ENCODE measurements at regions not wholly inside any gene's neighbourhood (a gene's known extent, or its start where the extent isn't known, plus 50 kb on each side); places are given as distances from the start of the nearest gene placed in this dataset.
"Not testable (repeated sequence)": the region's sequence is repeated elsewhere in the genome, so short reads cannot be mapped to it uniquely, and the experiment has no call there.

DNA sequence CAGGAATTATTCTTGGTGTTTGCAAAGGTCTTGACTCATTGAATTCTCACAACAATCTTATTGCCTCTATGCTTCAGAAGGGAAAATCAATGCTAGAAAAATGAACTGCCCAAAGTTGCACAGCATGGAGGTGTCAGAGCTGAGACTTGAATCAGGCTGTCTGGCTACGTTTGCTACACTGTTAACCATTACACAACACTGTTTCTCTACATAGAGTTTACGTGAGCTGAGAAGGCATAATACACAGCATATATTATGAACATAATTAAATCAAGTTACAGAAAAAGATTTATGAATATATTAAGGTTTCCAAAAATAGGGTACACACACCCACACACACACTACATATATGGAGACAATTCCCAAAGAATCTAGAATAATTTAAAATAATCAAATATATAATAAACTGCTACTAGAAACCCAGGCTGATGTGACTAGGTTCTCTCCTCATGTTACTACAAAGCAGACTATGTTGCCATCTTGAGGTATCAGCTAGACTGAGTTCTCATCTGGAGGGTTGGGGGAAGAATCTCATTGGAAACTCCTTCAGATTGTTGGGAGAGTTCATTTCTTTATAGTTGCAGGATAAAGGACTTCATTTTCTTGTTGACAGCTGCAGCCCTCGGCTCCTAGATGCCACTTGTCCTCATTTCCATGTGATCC lies 1270.5 kb downstream of the ARAP2 start:
- no peaks in the 10 kb centered on the region for H3K27me3 ChIP-seq (ENCODE audit: low read length)
- ChIA-PET POLR2A (ENCODE audit: unreplicated experiment) (no interaction called here), CTCF (no interaction called here)
- no peaks in the 10 kb centered on the region for H3K9me3 ChIP-seq (ENCODE audit: low read length)
- no peak overlapping the region for H3K9ac ChIP-seq (ENCODE audit: low read length)
- H4K20me1 ChIP-seq (ENCODE audit: low read length) = no peaks in the 10 kb centered on the region
- H3K27ac ChIP-seq (ENCODE audit: low read length) = no peak overlapping the region
- TF ChIP-seq EZH2phosphoT487 (IDR thresholded peaks at IDR 0.05; ENCODE audit: borderline replicate concordance, low read length) = no peak
- intact Hi-C loops (cut with micrococcal nuclease) = no loop called here
- ATAC-seq = no peak
- H3K4me3 ChIP-seq (ENCODE audit: low read length) = no peak overlapping the region
- no peaks in the 10 kb centered on the region for H3K79me2 ChIP-seq (ENCODE audit: low read length)
- H3F3A ChIP-seq (ENCODE audit: low read length, unreplicated experiment) = no peaks in the 10 kb centered on the region
- H3K4me1 ChIP-seq (ENCODE audit: insufficient read depth, low read length) = peaks cover 4% of the 10 kb centered on the region; the same call in 1 of the 2 replicates
- no peak overlapping the region for H2AFZ ChIP-seq (ENCODE audit: low read length)
- DNase-seq = no peak
- no peaks in the 10 kb centered on the region for H3K9me2 ChIP-seq (replicated peaks; ENCODE audit: low read length)
- H3K4me2 ChIP-seq (ENCODE audit: low read length) = no peak overlapping the region
- no TSS peak for BruUV-seq (replicated peaks)
- H3K36me3 ChIP-seq (ENCODE audit: low read depth, low read length) = no peaks in the 10 kb centered on the region

DNA sequence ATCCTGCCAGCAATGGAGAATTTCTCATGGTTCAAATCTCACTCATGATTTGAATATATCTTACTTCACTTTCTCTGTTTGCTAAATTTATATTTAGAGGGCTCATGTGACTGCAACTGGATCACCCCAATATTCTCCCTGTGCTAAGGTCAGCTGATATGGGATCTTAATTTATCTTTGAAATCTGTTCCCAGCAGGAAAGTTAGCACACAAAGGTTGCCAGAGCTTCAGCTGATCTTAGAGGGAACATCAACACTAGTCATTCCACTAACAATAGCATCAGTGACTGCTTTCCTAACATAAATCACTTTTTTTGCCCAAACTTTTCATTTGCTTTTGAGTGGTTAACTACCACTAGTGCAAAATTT lies 1270.0 kb downstream of the ARAP2 start:
- intact Hi-C loops (cut with micrococcal nuclease) = no loop called here
- ATAC-seq = no peak
- ChIA-PET POLR2A (ENCODE audit: unreplicated experiment) (no interaction called here), CTCF (no interaction called here)
- H3K9me2 ChIP-seq (replicated peaks; ENCODE audit: low read length) = no peaks in the 10 kb centered on the region
- H3K79me2 ChIP-seq (ENCODE audit: low read length) = no peaks in the 10 kb centered on the region
- no peak for DNase-seq
- H3K27ac ChIP-seq (ENCODE audit: low read length) = no peak overlapping the region
- no peak overlapping the region for H3K4me2 ChIP-seq (ENCODE audit: low read length)
- no TSS peak for BruUV-seq (replicated peaks)
- peaks cover 4% of the 10 kb centered on the region; the same call in 1 of the 2 replicates for H3K4me1 ChIP-seq (ENCODE audit: insufficient read depth, low read length)
- H3K9ac ChIP-seq (ENCODE audit: low read length) = no peak overlapping the region
- TF ChIP-seq, protein P1, sequence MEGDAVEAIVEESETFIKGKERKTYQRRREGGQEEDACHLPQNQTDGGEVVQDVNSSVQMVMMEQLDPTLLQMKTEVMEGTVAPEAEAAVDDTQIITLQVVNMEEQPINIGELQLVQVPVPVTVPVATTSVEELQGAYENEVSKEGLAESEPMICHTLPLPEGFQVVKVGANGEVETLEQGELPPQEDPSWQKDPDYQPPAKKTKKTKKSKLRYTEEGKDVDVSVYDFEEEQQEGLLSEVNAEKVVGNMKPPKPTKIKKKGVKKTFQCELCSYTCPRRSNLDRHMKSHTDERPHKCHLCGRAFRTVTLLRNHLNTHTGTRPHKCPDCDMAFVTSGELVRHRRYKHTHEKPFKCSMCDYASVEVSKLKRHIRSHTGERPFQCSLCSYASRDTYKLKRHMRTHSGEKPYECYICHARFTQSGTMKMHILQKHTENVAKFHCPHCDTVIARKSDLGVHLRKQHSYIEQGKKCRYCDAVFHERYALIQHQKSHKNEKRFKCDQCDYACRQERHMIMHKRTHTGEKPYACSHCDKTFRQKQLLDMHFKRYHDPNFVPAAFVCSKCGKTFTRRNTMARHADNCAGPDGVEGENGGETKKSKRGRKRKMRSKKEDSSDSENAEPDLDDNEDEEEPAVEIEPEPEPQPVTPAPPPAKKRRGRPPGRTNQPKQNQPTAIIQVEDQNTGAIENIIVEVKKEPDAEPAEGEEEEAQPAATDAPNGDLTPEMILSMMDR (conservative IDR thresholded peaks at IDR 0.05; ENCODE audit: low read depth, low read length) = no peak
- TF ChIP-seq EZH2 (IDR thresholded peaks at IDR 0.05; ENCODE audit: low read length, unreplicated experiment) (no peak), EZH2phosphoT487 (IDR thresholded peaks at IDR 0.05; ENCODE audit: borderline replicate concordance, low read length) (no peak)
- no peaks in the 10 kb centered on the region for H3K36me3 ChIP-seq (ENCODE audit: low read depth, low read length)
- no peaks in the 10 kb centered on the region for H3F3A ChIP-seq (ENCODE audit: low read length, unreplicated experiment)
- H3K4me3 ChIP-seq (ENCODE audit: low read length) = no peak overlapping the region
- H3K9me3 ChIP-seq (ENCODE audit: low read length) = no peaks in the 10 kb centered on the region
- H2AFZ ChIP-seq (ENCODE audit: low read length) = no peak overlapping the region
- H4K20me1 ChIP-seq (ENCODE audit: low read length) = no peaks in the 10 kb centered on the region
- no peaks in the 10 kb centered on the region for H3K27me3 ChIP-seq (ENCODE audit: low read length)

DNA sequence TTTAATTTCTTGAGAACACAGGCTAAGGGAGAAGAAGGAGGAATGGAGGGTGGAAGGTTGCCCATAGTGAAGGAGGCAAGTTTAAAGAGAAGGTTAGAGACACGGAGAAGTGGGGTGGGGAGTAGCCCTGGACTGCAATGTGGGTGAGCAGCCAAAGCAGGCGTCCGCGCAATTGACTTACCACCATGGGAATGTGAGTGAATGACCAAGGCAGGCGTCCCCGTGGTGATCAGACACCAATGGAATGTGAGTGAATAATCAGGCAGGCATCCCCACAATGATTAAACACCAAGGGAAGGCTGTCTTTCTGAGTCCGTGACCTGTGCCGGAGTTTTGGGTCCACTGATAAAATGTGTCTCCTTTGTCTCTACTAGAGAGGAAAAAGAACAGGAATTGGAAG lies 1223.1 kb downstream of the ARAP2 start:
- CTCF ChIA-PET; H4K20me1 ChIP-seq (ENCODE audit: low read length); H3K4me1 ChIP-seq (ENCODE audit: insufficient read depth, low read length); H3K36me3 ChIP-seq (ENCODE audit: low read depth, low read length); H3K79me2 ChIP-seq (ENCODE audit: low read length); H3K9me2 ChIP-seq (replicated peaks; ENCODE audit: low read length); BruUV-seq (replicated peaks); H3K4me3 ChIP-seq (ENCODE audit: low read length); H3K4me2 ChIP-seq (ENCODE audit: low read length); H2AFZ ChIP-seq (ENCODE audit: low read length); POLR2A ChIA-PET (ENCODE audit: unreplicated experiment); H3K27me3 ChIP-seq (ENCODE audit: low read length); H3K27ac ChIP-seq (ENCODE audit: low read length); ATAC-seq; H3K9ac ChIP-seq (ENCODE audit: low read length); intact Hi-C loops (cut with micrococcal nuclease); H3F3A ChIP-seq (ENCODE audit: low read length, unreplicated experiment); H3K9me3 ChIP-seq (ENCODE audit: low read length): not testable (repeated sequence)
- DNase-seq = peak; percentile 71
